LNCAP (cell line): ENCODE measurements at regions not wholly inside any gene's neighbourhood (a gene's known extent, or its start where the extent isn't known, plus 50 kb on each side); places are given as distances from the start of the nearest gene placed in this dataset.

ENCODE experiments used
- TF ChIP-seq, protein P1 (sequence below): fragments of 450-650 bp; IDR thresholded peaks from 2 replicates; pipeline ENCODE4 v1.5.1; 2017; ENCODE audit warnings: mild to moderate bottlenecking

GRCh38 chr10:130804281-130804680, 507.2 kb downstream of the TCERG1L start:
- TF ChIP-seq, protein P1, sequence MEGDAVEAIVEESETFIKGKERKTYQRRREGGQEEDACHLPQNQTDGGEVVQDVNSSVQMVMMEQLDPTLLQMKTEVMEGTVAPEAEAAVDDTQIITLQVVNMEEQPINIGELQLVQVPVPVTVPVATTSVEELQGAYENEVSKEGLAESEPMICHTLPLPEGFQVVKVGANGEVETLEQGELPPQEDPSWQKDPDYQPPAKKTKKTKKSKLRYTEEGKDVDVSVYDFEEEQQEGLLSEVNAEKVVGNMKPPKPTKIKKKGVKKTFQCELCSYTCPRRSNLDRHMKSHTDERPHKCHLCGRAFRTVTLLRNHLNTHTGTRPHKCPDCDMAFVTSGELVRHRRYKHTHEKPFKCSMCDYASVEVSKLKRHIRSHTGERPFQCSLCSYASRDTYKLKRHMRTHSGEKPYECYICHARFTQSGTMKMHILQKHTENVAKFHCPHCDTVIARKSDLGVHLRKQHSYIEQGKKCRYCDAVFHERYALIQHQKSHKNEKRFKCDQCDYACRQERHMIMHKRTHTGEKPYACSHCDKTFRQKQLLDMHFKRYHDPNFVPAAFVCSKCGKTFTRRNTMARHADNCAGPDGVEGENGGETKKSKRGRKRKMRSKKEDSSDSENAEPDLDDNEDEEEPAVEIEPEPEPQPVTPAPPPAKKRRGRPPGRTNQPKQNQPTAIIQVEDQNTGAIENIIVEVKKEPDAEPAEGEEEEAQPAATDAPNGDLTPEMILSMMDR, result no peak

DNA sequence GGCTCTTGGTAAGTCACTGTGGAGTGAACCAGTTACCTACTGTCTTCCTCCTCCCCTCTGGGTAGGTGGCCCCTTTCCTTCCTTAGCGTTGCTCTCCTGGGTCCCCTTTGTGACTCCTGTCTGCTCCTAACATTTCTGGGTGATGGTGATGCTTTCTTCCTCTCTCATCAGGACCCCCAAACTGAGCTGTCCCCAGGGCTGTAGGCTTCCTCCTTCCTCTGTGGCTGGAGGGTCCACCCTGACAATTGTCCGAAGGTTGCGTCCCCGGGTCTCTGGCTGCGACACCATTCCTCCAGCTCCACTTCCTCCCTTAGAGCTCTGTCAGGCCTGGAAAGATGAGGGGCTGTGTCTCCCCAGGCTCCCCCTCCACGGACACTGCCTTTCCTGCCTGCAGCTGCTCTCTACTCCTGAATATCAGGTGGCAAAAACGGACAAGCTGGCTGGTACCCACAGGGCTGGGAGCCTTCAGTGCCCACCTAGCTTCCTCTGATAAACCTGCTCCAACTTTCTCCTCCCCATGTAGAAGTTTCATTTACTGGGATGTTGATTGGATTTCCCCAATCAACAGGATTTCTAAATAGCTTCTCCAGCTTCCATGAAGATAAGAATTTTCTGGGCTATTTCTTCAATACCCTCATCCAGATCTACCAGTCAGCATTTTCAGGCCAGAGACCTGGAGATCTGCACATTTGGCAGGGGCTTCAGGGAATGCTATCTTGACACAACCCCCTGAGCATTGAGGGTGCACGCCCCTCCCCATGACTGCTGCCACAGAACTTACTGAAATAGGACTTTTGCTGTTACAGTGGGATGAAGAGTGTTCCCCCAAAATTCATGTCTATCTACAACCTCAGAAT, 506.5 kb downstream of the TCERG1L start:
- TF ChIP-seq, protein P1, result no peak

- TF ChIP-seq, protein P1, result no peak
Observed at GRCh38 chr10:130805635-130806030, 505.9 kb downstream of the TCERG1L start.

DNA sequence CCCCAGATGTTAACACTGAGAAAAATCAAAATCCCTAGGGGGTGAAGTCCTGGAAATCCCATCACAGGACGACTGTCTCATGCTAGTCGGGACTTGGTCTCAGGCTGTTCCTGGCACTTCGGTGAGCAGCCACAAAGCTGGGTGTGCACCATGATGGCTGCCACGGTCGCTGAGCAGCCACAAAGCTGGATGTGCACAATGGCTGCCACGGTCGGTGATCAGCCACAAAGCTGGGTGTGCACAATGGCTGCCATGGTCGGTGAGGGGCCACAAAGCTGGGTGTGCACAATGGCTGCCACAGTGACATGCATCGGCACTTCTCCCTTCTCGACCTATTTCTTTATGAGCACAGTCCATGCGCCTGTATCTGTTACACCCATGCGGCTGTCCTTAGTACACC, 505.1 kb downstream of the TCERG1L start:
- TF ChIP-seq, protein P1, result no peak

GRCh38 chr10:130807096-130807495, 504.4 kb downstream of the TCERG1L start:
- TF ChIP-seq, protein P1, result no peak

- TF ChIP-seq, protein P1, result no peak
Observed at GRCh38 chr10:130807721-130808120, 503.8 kb downstream of the TCERG1L start.

- TF ChIP-seq, protein P1, result no peak
Observed at GRCh38 chr10:130808243-130808642, 503.3 kb downstream of the TCERG1L start.
